SJSA1 (cell line): ENCODE measurements at regions not wholly inside any gene's neighbourhood (a gene's known extent, or its start where the extent isn't known, plus 50 kb on each side); places are given as distances from the start of the nearest gene placed in this dataset.
A peak's percentile ranks its signal among the peaks of the same experiment; 100 is the strongest.
"Not testable (repeated sequence)": the region's sequence is repeated elsewhere in the genome, so short reads cannot be mapped to it uniquely, and the experiment has no call there.

ENCODE experiments used
- DNase-seq, 2 experiments: peaks; one replicate each; pipeline ENCODE4 v3.0.0-alpha.2; 2015 to 2020; ENCODE audit warnings: low spot score in 2 of 2, low read depth in 1 of 2
- H3K27ac ChIP-seq: fragments of 250-450 bp; sonication (Bioruptor Pico); 2 replicates; pipeline ENCODE4 v1.5.1; 2020; ENCODE audit warnings: mild to moderate bottlenecking, moderate library complexity
- H3K27me3 ChIP-seq: fragments of 250-450 bp; sonication (Bioruptor Pico); replicated peaks from 2 replicates; pipeline ENCODE4 v1.5.1; 2020; ENCODE audit warnings: mild to moderate bottlenecking, moderate library complexity
- H3K36me3 ChIP-seq: fragments of 250-450 bp; sonication (Bioruptor Pico); 2 replicates; pipeline ENCODE4 v1.5.1; 2020; ENCODE audit warnings: mild to moderate bottlenecking
- H3K4me1 ChIP-seq: fragments of 250-450 bp; sonication (Bioruptor Pico); replicated peaks from 2 replicates; pipeline ENCODE4 v1.6.1; 2021; ENCODE audit warnings: mild to moderate bottlenecking
- H3K4me3 ChIP-seq: fragments of 250-450 bp; sonication (Bioruptor Pico); 2 replicates; pipeline ENCODE4 v1.5.1; 2020; ENCODE audit warnings: mild to moderate bottlenecking
- H3K9me3 ChIP-seq: fragments of 250-450 bp; sonication (Bioruptor Pico); replicated peaks from 2 replicates; pipeline ENCODE4 v1.5.1; 2020; ENCODE audit warnings: mild to moderate bottlenecking

- Histone ChIP-seq H3K4me1 (peaks cover 19% of the 10 kb centered on the region), H3K36me3 (no peaks in the 10 kb centered on the region), H3K9me3 (no peaks in the 10 kb centered on the region), H3K27ac (no peak overlapping the region), H3K4me3 (no peak overlapping the region), H3K27me3 (no peaks in the 10 kb centered on the region)
- no peak for DNase-seq
Measured at GRCh38 chr21:27804515-27804914, 837.6 kb upstream of the ADAMTS5 start.

DNA sequence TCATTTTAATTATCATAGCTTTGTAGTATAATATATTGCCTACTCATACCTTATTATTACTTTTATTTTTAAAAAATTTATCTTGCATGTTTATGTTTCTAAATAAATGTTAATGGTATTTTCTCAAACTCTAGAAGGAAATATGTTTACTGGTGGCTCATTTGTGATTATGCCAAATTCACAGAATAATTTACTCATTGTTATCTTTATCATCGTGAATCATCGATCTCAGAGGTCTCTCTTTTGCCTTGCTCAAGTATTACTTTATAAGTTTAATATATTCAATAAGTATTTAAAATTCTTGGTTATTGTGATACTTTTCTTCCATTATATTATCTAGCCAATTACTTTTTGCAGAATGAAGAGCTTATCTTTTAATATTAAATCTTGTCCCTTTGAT is 836.7 kb upstream of the ADAMTS5 start:
- Histone ChIP-seq H3K27ac (no peak overlapping the region), H3K4me1 (peaks cover 19% of the 10 kb centered on the region), H3K36me3 (no peaks in the 10 kb centered on the region), H3K4me3 (no peak overlapping the region), H3K27me3 (no peaks in the 10 kb centered on the region), H3K9me3 (no peaks in the 10 kb centered on the region)
- DNase-seq = no peak

- Histone ChIP-seq H3K4me1 (peaks cover 19% of the 10 kb centered on the region), H3K4me3 (no peak overlapping the region), H3K36me3 (no peaks in the 10 kb centered on the region), H3K9me3 (no peaks in the 10 kb centered on the region), H3K27ac (no peak overlapping the region), H3K27me3 (no peaks in the 10 kb centered on the region)
- DNase-seq = peak in 1 of 2 experiments; percentile 15
Measured at GRCh38 chr21:27802816-27803475, 836.1 kb upstream of the ADAMTS5 start.

DNA sequence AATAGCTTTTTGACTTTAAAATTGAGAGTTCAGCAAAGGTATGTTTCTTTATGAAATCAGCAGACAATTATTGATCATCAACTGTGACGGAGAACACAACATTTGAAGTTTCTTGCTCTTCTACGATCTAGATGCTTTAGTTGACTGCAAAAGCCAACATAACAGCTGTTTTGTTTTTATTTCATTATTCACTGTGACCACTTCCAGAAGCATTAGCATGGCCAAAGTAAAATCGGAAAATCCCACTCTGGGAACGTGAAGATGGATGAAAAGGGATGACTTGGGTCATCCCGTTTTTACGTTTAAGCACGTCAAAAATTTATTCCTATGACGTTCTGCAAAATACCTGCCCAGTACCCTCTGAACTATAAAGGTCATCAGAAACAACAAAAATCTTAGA is 833.0 kb upstream of the ADAMTS5 start:
- no peak for DNase-seq
- Histone ChIP-seq H3K27me3 (no peaks in the 10 kb centered on the region), H3K36me3 (no peaks in the 10 kb centered on the region), H3K4me3 (no peak overlapping the region), H3K27ac (no peak overlapping the region), H3K9me3 (no peaks in the 10 kb centered on the region), H3K4me1 (peaks cover 19% of the 10 kb centered on the region)

GRCh38 chr21:27796106-27796505 is 829.2 kb upstream of the ADAMTS5 start:
- no peaks in the 10 kb centered on the region for H3K36me3 ChIP-seq
- H3K4me1 ChIP-seq = peaks cover 15% of the 10 kb centered on the region
- no peaks in the 10 kb centered on the region for H3K9me3 ChIP-seq
- no peak overlapping the region for H3K4me3 ChIP-seq
- no peaks in the 10 kb centered on the region for H3K27me3 ChIP-seq
- no peak overlapping the region for H3K27ac ChIP-seq
- DNase-seq = peak in 1 of 2 experiments; percentile 82

GRCh38 chr21:27795418-27795817 is 828.5 kb upstream of the ADAMTS5 start:
- H3K36me3 ChIP-seq = no peaks in the 10 kb centered on the region
- H3K4me1 ChIP-seq = peaks cover 15% of the 10 kb centered on the region
- no peaks in the 10 kb centered on the region for H3K9me3 ChIP-seq
- no peak overlapping the region for H3K4me3 ChIP-seq
- H3K27me3 ChIP-seq = no peaks in the 10 kb centered on the region
- no peak for DNase-seq
- no peak overlapping the region for H3K27ac ChIP-seq

DNA sequence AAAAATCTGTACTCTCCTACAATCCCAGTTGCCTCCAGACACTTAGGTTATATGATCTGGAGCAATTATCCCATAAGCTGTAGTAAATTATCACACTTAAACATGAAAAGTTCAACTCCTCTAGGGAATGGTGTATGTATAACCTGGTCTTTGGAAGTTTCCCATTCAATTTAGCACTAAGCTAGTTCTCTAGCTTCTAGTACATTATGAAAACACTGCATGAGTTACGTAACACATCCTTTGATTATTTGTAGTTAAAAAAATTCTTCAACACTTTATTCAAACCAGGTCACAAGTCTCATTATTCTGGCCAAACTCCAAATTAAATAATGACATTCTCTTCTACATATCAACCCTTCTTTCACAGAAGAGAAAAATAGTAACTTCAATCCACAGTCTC is 827.0 kb upstream of the ADAMTS5 start:
- H3K27me3 ChIP-seq = no peaks in the 10 kb centered on the region
- no peaks in the 10 kb centered on the region for H3K36me3 ChIP-seq

DNA sequence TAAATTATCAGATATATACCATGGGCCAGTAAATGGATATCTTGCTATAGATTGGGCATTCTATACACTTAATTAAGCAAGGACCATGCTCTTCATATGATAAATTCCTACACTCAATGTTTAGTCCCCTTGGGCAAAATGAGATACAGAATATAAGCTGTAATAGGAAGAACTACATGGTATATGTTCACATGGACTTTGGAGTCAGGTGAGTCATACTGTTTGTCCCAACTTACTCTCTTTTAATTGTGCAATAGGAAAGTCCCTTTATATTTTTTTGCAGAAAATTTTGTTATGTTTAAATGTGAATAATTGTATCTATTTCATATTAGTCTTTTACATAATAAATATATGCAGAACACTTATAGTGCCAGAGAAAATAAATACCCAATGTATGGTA is 820.2 kb upstream of the ADAMTS5 start:
- H3K27ac ChIP-seq = no peak overlapping the region
- no peaks in the 10 kb centered on the region for H3K9me3 ChIP-seq
- no peaks in the 10 kb centered on the region for H3K27me3 ChIP-seq
- H3K36me3 ChIP-seq = no peaks in the 10 kb centered on the region
- no peak for DNase-seq
- no peak overlapping the region for H3K4me3 ChIP-seq
- H3K4me1 ChIP-seq = no peaks in the 10 kb centered on the region

More for the DNA sequence above, 827.0 kb upstream of the ADAMTS5 start:
- Histone ChIP-seq H3K9me3 (no peaks in the 10 kb centered on the region), H3K27ac (no peak overlapping the region), H3K4me3 (no peak overlapping the region), H3K4me1 (peaks cover 15% of the 10 kb centered on the region)
- no peak for DNase-seq

- no peaks in the 10 kb centered on the region for H3K4me1 ChIP-seq
- no peaks in the 10 kb centered on the region for H3K9me3 ChIP-seq
Measured at GRCh38 chr21:27779606-27780005, 812.7 kb upstream of the ADAMTS5 start.

DNA sequence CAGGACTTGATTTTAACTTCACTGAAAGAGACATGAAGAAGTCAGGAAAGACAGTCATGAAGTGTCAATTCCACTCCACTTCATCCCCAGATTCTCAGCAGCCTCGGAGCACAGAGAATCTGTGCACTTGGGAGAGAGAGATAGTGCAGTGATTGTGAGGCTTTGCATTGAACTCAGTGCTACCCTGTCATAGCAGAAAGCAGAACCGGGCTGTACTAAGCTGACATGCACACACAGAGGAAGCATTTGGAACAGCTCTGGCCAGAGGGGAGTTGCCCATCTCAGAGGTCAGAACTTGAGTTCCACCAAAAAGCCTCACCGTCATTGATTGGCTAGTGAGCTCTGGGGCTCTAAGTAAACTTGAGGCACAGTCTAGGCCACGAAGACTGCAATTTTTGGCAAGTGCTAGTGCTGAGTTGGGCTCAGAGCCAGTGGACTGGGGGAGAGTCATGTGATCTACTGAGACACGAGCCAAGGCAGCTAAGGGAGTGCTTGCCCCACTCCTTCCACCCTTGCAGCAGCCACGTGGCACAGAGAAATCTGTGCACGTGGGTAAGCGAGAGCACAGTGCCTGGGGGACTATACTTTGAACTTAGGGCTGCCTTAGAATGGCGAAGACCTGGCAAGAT is 810.2 kb upstream of the ADAMTS5 start:
- no peaks in the 10 kb centered on the region for H3K36me3 ChIP-seq
- H3K9me3 ChIP-seq = no peaks in the 10 kb centered on the region
- no peaks in the 10 kb centered on the region for H3K4me1 ChIP-seq
- no peak overlapping the region for H3K27ac ChIP-seq
- no peak for DNase-seq
- H3K27me3 ChIP-seq = no peaks in the 10 kb centered on the region; the same call in 1 of the 2 replicates
- H3K4me3 ChIP-seq = no peak overlapping the region

More at GRCh38 chr21:27779606-27780005, 812.7 kb upstream of the ADAMTS5 start:
- no peak overlapping the region for H3K27ac ChIP-seq
- no peak for DNase-seq
- H3K4me3 ChIP-seq = no peak overlapping the region
- no peaks in the 10 kb centered on the region for H3K36me3 ChIP-seq
- no peaks in the 10 kb centered on the region for H3K27me3 ChIP-seq

DNA sequence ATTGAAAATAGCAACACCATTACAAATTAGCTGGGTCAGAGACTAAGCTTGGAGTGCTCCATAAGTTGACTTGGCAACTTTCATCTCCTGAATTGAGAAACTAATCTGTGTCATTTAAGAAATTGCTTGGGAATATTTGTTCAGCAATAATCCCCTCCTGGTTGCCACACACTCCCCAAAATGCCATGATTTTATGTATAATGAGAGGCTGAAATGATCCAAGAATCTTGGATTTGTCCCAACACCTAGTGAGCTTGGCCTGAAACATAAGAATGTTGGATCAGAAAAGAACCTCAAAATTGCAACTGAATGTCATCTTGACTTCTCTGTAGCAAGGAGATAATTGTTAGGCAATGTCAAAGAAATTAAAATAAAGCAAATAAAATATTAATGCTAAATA is 805.9 kb upstream of the ADAMTS5 start:
- no peaks in the 10 kb centered on the region for H3K36me3 ChIP-seq
- H3K27ac ChIP-seq = no peak overlapping the region
- no peak for DNase-seq
- no peaks in the 10 kb centered on the region for H3K9me3 ChIP-seq
- H3K4me1 ChIP-seq = no peaks in the 10 kb centered on the region
- no peak overlapping the region for H3K4me3 ChIP-seq
- H3K27me3 ChIP-seq = no peaks in the 10 kb centered on the region; the same call in 1 of the 2 replicates

DNA sequence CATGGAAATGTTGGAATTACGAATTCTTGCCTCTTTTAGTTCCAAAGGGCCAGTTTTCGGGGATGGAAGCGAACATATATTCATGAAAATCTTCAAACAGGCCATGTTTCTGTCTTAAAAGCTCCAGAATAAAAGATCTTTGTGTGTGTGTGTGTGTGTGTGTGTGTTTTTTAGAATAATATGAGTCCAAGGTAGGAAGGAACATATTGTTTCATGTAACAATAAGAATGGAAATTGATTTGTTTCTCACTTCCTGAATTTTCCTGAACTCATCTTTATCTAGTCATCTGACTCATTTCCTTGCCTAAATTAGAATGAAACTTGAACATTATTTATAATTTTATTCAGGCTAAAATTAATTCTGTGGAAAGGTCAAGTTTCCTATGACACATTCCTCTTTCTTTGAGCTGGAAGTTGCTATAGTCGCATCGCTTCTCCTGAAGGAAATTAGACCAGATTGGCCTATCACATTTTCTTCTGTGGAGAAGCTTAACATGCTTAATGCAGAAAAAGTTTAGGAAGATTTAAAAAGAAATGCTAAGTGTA is 805.1 kb upstream of the ADAMTS5 start:
- H3K27me3 ChIP-seq = no peaks in the 10 kb centered on the region; the same call in 1 of the 2 replicates
- no peak for DNase-seq
- no peaks in the 10 kb centered on the region for H3K4me1 ChIP-seq
- no peaks in the 10 kb centered on the region for H3K36me3 ChIP-seq
- H3K9me3 ChIP-seq = no peaks in the 10 kb centered on the region
- H3K4me3 ChIP-seq = no peak overlapping the region
- H3K27ac ChIP-seq = no peak overlapping the region

DNA sequence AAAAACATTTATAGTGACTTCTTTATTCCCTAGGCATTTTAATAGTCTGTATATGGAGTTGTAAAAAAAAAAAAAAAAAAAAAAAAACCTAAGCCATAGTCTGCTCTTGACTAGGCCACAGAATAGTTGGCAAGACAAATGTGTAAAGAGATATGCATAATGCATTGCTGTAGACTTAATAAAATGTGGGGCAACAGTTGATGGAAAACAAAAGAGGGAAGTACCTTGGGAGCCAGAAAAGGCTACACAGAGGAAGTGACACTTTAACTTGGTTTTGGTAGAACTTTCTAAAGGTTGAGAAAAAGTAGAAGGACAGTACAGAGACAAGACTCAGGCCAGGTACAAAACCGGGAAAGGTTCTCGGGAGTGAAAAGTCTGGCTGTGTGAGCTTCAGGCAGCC is 802.9 kb upstream of the ADAMTS5 start:
- Histone ChIP-seq H3K4me1 (no peaks in the 10 kb centered on the region), H3K27ac (no peak overlapping the region), H3K4me3 (no peak overlapping the region), H3K9me3 (no peaks in the 10 kb centered on the region), H3K27me3 (no peaks in the 10 kb centered on the region; the same call in 1 of the 2 replicates), H3K36me3 (no peaks in the 10 kb centered on the region)
- no peak for DNase-seq

DNA sequence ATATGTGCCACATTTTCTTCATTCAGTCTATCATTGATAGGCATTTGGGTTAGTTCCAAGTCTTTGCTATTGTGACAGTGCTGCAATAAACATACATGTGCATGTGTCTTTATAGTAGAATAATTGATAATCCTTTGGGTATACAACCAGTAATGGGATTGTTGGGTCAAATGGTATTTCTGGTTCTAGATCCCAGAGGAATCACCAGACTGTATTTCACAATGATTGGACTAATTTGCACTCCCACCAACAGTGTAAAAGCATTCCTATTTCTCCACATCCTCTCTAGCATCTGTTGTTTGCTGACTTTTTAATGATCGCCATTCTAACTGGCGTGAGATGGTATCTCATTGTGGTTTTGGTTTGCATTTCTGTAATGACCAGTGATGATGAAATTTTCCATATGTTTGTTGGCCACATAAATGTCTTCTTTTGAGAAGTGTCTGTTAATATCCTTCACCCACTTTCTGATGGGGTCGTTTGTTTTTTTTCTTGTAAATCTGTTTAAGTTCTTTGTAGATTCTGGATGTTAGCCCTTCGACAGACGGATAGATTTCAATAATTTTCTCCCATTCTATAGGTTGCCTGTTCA is 801.3 kb upstream of the ADAMTS5 start:
- not testable (repeated sequence) for H3K27ac ChIP-seq, H3K4me3 ChIP-seq, H3K36me3 ChIP-seq, H3K27me3 ChIP-seq, H3K9me3 ChIP-seq, H3K4me1 ChIP-seq, DNase-seq
